HG03097 (cell line): ENCODE measurements at regions not wholly inside any gene's neighbourhood (a gene's known extent, or its start where the extent isn't known, plus 50 kb on each side); places are given as distances from the start of the nearest gene placed in this dataset.

Experiments
- ATAC-seq: cut with Tn5 transposase; IDR thresholded peaks from one replicate; pipeline ENCODE4 v1.9.1; 2021; ENCODE audit not compliant: unreplicated experiment, low FRiP score

GRCh38 chr7:32200646-32201045 lies 130.4 kb upstream of the PDE1C start:
- no peak for ATAC-seq

- ATAC-seq, result no peak
Measured at GRCh38 chr7:32194537-32194936, 124.3 kb upstream of the PDE1C start.

- ATAC-seq, result no peak
Measured at GRCh38 chr7:32191305-32191704, 121.1 kb upstream of the PDE1C start.

- no peak for ATAC-seq
Measured at GRCh38 chr7:32179567-32179966, 109.4 kb upstream of the PDE1C start.

- ATAC-seq, result no peak
Measured at GRCh38 chr7:32178677-32179366, 108.6 kb upstream of the PDE1C start.

GRCh38 chr7:32177232-32177631 lies 107.0 kb upstream of the PDE1C start:
- no peak for ATAC-seq

- no peak for ATAC-seq
Measured at GRCh38 chr7:32175099-32175498, 104.9 kb upstream of the PDE1C start.

GRCh38 chr7:32171248-32171647 lies 101.0 kb upstream of the PDE1C start:
- no peak for ATAC-seq

GRCh38 chr7:32170838-32171237 lies 100.6 kb upstream of the PDE1C start:
- no peak for ATAC-seq

GRCh38 chr7:32169228-32169627 lies 99.0 kb upstream of the PDE1C start:
- ATAC-seq, result no peak

- no peak for ATAC-seq
Measured at GRCh38 chr7:32167815-32168214, 97.6 kb upstream of the PDE1C start.

- ATAC-seq, result no peak
Measured at GRCh38 chr7:32167256-32167655, 97.0 kb upstream of the PDE1C start.

- ATAC-seq, result no peak
Measured at GRCh38 chr7:32164341-32164996, 94.3 kb upstream of the PDE1C start.

- ATAC-seq, result no peak
Measured at GRCh38 chr7:32163896-32164295, 93.7 kb upstream of the PDE1C start.

- ATAC-seq, result no peak
Measured at GRCh38 chr7:32163141-32163806, 93.1 kb upstream of the PDE1C start.

- ATAC-seq, result no peak
Measured at GRCh38 chr7:32161708-32162107, 91.5 kb upstream of the PDE1C start.

GRCh38 chr7:32158751-32159745 lies 88.8 kb upstream of the PDE1C start:
- ATAC-seq, result no peak

GRCh38 chr7:32158076-32158475 lies 87.9 kb upstream of the PDE1C start:
- no peak for ATAC-seq

- no peak for ATAC-seq
Measured at GRCh38 chr7:32155712-32156111, 85.5 kb upstream of the PDE1C start.

GRCh38 chr7:32154797-32155196 lies 84.6 kb upstream of the PDE1C start:
- ATAC-seq, result no peak

- no peak for ATAC-seq
Measured at GRCh38 chr7:32153006-32153405, 82.8 kb upstream of the PDE1C start.
